Gastrocnemius medialis (tissue), 4 donors: ENCODE measurements at regions not wholly inside any gene's neighbourhood (a gene's known extent, or its start where the extent isn't known, plus 50 kb on each side); places are given as distances from the start of the nearest gene placed in this dataset.

Source experiments
- ATAC-seq, 2 donors: fragments of 150-250 bp; one replicate each; pipeline ENCODE4 v1.9.1; 2016
- DNase-seq, 2 donors: peaks; one replicate each; pipeline ENCODE4 v3.0.0-alpha.2; 2019
- H3K27ac ChIP-seq, 4 donors: fragments of 200-600 bp; sonication (generic); 1 replicate in 1 of 4; 2 replicates in 3 of 4; pipeline ENCODE4 v1.5.1; 2016 to 2018; ENCODE audit warnings: mild to moderate bottlenecking in 2 of 4, moderate library complexity in 1 of 4
- H3K27me3 ChIP-seq, 3 donors: fragments of 200-600 bp; sonication (generic) in 2 of 3; 1 replicate in 1 of 3; 2 replicates in 2 of 3; pipeline versions ENCODE4 v1.5.1 to v1.6.0; 2016 to 2019; ENCODE audit warnings: mild to moderate bottlenecking in 1 of 3, moderate library complexity in 1 of 3
- H3K36me3 ChIP-seq, 2 donors: fragments of 200-600 bp; sonication (generic) in 1 of 2; one replicate each; pipeline ENCODE4 v1.5.1; 2017 to 2018
- H3K4me1 ChIP-seq, 2 donors: fragments of 200-600 bp; sonication (generic) in 1 of 2; one replicate each; pipeline ENCODE4 v1.5.1; 2016 to 2017; ENCODE audit warnings: mild to moderate bottlenecking in 2 of 2
- H3K4me3 ChIP-seq, 4 donors: fragments of 200-600 bp; sonication (generic) in 3 of 4; 1 replicate in 1 of 4; 2 replicates in 3 of 4; pipeline ENCODE4 v1.5.1; 2016 to 2019; ENCODE audit warnings: mild to moderate bottlenecking in 2 of 4
- H3K9me3 ChIP-seq, 3 donors: fragments of 200-600 bp; sonication (generic) in 2 of 3; 1 replicate in 1 of 3; 2 replicates in 2 of 3; pipeline ENCODE4 v1.5.1; 2016 to 2019
- POLR2A ChIP-seq, 2 donors: fragments of 450-650 bp; IDR thresholded peaks; one replicate each; pipeline ENCODE4 v1.6.1; 2017; ENCODE audit warnings: antibody characterized with exemption in 2 of 2, mild to moderate bottlenecking in 2 of 2, moderate library complexity in 2 of 2
- in situ Hi-C, 4 donors: fragments of 200-750 bp; cut with MboI; loops; one replicate each; pipeline versions ENCODE4 v1.15.0 to v1.8.0; 2017; ENCODE audit warnings: low sequenced_read_pairs in 4 of 4
- intact Hi-C: fragments of 100-400 bp; cut with DNase I; formaldehyde crosslinking; loops from one replicate; pipeline ENCODE4 v1.15.1; 2023; ENCODE audit warnings: low total_unique reads
- TF ChIP-seq, protein P1 (sequence below), 5 experiments: fragments of 450-650 bp in 3 of 5; fragments of 200-600 bp in 2 of 5; sonication (generic) in 2 of 5; IDR thresholded peaks in 4 of 5; conservative IDR thresholded peaks in 1 of 5; 1 replicate in 4 of 5; 2 replicates in 1 of 5; pipeline ENCODE4 v1.5.1; 2016 to 2019; ENCODE audit warnings: antibody characterized with exemption in 5 of 5, mild to moderate bottlenecking in 3 of 5, moderate library complexity in 3 of 5

DNA sequence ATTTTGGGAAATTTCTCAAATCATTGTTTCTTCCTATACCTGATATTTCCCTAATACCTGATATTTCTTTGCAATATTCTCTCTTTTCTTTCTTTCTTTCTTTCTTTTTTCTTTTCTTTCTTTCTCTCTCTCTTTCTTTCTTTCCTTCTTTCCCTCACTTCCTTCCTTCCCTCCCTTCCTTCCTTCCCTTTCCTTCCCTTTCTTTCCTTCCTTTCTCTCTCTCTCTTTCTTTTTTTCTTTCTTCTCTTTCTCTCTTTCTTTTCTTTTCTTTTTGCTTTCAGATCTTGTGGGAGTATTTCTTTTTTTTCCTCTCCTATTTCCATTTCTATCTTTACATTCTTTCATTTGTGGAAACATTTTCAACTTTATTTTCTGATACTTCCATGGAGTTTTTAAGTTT lies 76.1 kb upstream of the ANKEF1 start:
- Histone ChIP-seq H3K9me3 (no peaks in the 10 kb centered on the region), H3K36me3 (no peaks in the 10 kb centered on the region), H3K27ac (no peak overlapping the region), H3K4me3 (no peak overlapping the region), H3K27me3 (no peaks in the 10 kb centered on the region), H3K4me1 (no peaks in the 10 kb centered on the region)
- no peak for DNase-seq
- intact Hi-C loops: no loop called here
- no peak for ATAC-seq
- in situ Hi-C loops: no loop called here
- TF ChIP-seq, protein P1, sequence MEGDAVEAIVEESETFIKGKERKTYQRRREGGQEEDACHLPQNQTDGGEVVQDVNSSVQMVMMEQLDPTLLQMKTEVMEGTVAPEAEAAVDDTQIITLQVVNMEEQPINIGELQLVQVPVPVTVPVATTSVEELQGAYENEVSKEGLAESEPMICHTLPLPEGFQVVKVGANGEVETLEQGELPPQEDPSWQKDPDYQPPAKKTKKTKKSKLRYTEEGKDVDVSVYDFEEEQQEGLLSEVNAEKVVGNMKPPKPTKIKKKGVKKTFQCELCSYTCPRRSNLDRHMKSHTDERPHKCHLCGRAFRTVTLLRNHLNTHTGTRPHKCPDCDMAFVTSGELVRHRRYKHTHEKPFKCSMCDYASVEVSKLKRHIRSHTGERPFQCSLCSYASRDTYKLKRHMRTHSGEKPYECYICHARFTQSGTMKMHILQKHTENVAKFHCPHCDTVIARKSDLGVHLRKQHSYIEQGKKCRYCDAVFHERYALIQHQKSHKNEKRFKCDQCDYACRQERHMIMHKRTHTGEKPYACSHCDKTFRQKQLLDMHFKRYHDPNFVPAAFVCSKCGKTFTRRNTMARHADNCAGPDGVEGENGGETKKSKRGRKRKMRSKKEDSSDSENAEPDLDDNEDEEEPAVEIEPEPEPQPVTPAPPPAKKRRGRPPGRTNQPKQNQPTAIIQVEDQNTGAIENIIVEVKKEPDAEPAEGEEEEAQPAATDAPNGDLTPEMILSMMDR (IDR thresholded peaks at IDR 0.05 in 4 of 5, conservative IDR thresholded peaks at IDR 0.05 in 1 of 5): no peak
- TF ChIP-seq POLR2A (IDR thresholded peaks at IDR 0.05): no peak

DNA sequence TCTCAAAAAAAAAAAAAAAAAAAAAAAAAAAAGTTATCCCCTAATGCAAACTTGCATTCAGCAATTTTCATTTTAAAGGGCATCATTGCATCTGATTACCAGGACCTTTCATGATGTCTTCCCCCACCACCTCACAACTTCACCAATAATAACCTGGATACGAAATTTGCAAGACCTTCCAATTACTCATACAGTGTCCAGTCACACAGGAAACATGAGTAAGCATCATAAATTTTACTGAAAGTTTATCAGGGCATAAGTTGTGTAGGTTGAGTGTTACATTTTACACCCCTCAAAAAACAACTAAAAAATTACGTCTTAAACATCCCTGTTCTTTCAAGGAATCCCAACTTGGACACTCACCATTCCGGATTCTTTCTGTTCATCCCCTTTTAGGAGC lies 79.1 kb upstream of the ANKEF1 start:
- Histone ChIP-seq H3K36me3 (no peaks in the 10 kb centered on the region), H3K27ac (no peak overlapping the region), H3K9me3 (no peaks in the 10 kb centered on the region), H3K27me3 (no peaks in the 10 kb centered on the region), H3K4me3 (no peak overlapping the region), H3K4me1 (no peaks in the 10 kb centered on the region)
- no peak for TF ChIP-seq POLR2A (IDR thresholded peaks at IDR 0.05)
- TF ChIP-seq, protein P1 (IDR thresholded peaks at IDR 0.05 in 4 of 5, conservative IDR thresholded peaks at IDR 0.05 in 1 of 5): no peak
- ATAC-seq (no peak), DNase-seq (no peak)
- intact Hi-C loops: no loop called here
- in situ Hi-C loops: no loop called here

DNA sequence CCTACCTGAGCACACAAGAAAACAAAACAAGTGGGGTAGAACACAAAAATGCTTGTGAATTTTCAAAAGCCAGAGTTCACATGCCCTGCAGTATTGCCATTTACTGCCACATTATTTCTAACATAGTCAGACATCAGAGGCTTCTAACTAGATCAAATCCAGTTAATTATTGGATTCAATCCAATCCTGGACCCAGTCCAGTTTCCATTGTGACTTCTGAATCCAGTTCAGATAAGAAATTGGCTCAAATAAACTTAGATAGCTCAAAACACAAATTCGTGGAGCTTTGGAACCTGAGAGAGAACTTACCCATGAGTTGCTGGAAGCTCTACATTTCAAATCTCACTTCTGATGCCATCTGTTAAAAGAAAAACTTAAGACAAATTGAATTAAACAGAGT lies 85.2 kb upstream of the ANKEF1 start:
- TF ChIP-seq, protein P1 (IDR thresholded peaks at IDR 0.05 in 4 of 5, conservative IDR thresholded peaks at IDR 0.05 in 1 of 5): no peak
- no peak for TF ChIP-seq POLR2A (IDR thresholded peaks at IDR 0.05)
- H3K4me1 ChIP-seq: no peaks in the 10 kb centered on the region
- no peak overlapping the region for H3K4me3 ChIP-seq
- H3K9me3 ChIP-seq: no peaks in the 10 kb centered on the region
- in situ Hi-C loops (no loop called here), intact Hi-C loops (no loop called here)
- ATAC-seq (no peak), DNase-seq (no peak)
- H3K27ac ChIP-seq: no peak overlapping the region
- H3K36me3 ChIP-seq: no peaks in the 10 kb centered on the region
- no peaks in the 10 kb centered on the region for H3K27me3 ChIP-seq

DNA sequence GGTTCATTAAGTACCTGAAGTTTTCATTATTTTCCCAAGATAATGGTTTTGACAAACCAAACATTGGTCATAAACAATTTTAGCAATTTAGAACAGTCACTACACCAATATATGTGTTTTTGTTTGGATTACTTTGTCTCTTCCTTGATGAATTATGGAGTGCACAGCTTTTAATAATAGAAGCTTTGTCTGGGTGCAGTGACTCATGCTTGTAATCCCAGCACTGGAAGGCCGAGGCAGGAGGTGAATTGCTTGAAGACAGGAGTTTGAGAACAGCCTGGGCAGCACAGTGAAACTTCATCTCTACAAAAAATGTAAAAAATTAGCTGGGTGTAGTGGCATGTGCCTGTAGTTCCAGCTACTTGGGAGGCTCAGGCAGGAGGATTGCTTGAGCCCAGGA lies 89.4 kb upstream of the ANKEF1 start:
- ATAC-seq: no peak

DNA sequence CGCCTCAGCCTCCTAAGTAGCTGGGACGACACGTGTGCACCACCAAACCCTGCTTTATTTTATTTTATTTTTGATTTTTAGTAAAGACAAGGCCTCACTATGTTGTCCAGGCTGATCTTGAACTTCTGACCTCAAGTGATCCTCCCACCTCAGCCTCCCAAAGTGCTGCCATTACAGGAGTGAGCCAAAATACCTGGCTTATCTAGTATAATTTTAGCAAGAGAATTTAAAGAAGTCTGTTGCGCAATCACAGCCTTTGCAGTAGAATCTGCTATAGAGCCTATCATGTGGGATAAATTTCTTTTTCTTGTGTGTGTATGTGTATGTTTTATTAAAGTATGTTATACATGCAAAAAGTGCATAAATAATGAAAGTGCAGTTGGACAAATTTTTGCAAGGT lies 92.1 kb upstream of the ANKEF1 start:
- ATAC-seq (no peak), DNase-seq (no peak)
- in situ Hi-C loops: no loop called here

More for the DNA sequence above, 89.4 kb upstream of the ANKEF1 start:
- TF ChIP-seq, protein P1 (IDR thresholded peaks at IDR 0.05 in 4 of 5, conservative IDR thresholded peaks at IDR 0.05 in 1 of 5): no peak
- TF ChIP-seq POLR2A (IDR thresholded peaks at IDR 0.05): no peak
- no peaks in the 10 kb centered on the region for H3K27me3 ChIP-seq
- no peak overlapping the region for H3K4me3 ChIP-seq
- H3K36me3 ChIP-seq: no peaks in the 10 kb centered on the region
- intact Hi-C loops: no loop called here
- H3K4me1 ChIP-seq: no peaks in the 10 kb centered on the region
- no peaks in the 10 kb centered on the region for H3K9me3 ChIP-seq
- in situ Hi-C loops: no loop called here
- no peak for DNase-seq
- no peak overlapping the region for H3K27ac ChIP-seq

More for the DNA sequence above, 92.1 kb upstream of the ANKEF1 start:
- intact Hi-C loops: no loop called here
- Histone ChIP-seq H3K36me3 (no peaks in the 10 kb centered on the region), H3K9me3 (no peaks in the 10 kb centered on the region), H3K4me1 (no peaks in the 10 kb centered on the region), H3K27ac (no peak overlapping the region), H3K4me3 (no peak overlapping the region), H3K27me3 (no peaks in the 10 kb centered on the region)
- TF ChIP-seq, protein P1 (IDR thresholded peaks at IDR 0.05 in 4 of 5, conservative IDR thresholded peaks at IDR 0.05 in 1 of 5): no peak
- no peak for TF ChIP-seq POLR2A (IDR thresholded peaks at IDR 0.05)
